NCI-H2029 treated with DMSO at 0.1 percent for 48 hours (cell line): ENCODE measurements at regions not wholly inside any gene's neighbourhood (a gene's known extent, or its start where the extent isn't known, plus 50 kb on each side); places are given as distances from the start of the nearest gene placed in this dataset.
"Not testable (repeated sequence)": the region's sequence is repeated elsewhere in the genome, so short reads cannot be mapped to it uniquely, and the experiment has no call there.

Source experiments
- DNase-seq: peaks from one replicate; lab custom pipeline; 2025; lab: John Stamatoyannopoulos, UW

DNA sequence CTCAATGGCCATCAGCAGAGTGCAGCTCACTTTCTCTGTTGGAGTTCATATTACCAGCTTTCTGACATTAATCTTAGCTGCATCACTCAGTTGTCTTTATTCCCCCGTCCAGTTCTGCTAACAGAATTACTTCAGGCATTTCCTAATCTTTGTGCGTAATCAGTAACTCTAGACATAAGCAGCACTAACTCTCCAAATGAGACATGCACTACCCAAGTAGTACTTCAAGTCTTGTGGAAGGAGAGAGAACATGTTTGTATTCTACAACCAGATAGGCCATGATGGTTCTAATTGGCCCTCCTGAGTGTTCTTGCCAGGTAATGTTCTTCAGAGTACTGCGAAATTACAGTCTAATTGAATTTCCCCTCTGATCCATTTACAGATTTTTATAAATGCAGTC is 448.5 kb upstream of the RPS6KA3 start:
- no peak for DNase-seq

DNA sequence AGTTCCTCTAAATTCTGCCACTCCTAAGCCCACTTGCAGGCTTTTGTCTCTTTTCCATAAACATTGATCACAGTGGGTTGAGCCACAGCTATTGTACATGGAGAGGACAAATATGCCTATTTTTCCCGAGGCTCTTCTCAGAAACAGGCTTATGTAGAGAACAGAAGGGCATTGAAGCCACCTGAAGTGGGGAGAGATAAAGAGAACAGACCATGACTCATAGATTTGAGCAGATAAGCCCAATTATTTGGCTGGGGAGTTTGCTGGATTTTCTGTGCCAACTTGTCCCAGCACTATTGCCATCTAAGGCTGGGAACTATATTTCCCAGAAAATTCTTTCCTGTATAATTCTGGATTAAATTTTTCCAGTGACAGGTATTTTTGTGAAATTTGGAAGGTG is 446.1 kb upstream of the RPS6KA3 start:
- no peak for DNase-seq

DNA sequence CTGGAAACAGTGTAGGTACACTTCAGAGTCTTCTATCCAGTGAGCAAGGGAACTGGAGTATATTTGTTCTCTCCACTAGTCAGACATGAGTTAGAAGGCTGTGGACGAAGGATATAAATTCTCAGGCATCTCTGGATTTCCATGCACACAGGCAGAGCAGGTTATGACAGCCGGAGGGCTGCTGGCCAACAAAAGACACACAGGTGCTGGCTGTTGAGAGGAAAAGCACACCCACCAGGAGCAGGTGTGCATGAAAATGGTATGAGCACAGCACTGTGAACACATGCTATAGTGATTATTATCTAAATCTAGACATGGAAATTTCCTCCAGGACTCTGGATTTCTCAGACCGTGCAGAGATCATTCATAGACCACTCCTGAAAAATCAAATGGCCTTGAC is 444.7 kb upstream of the RPS6KA3 start:
- DNase-seq = no peak

DNA sequence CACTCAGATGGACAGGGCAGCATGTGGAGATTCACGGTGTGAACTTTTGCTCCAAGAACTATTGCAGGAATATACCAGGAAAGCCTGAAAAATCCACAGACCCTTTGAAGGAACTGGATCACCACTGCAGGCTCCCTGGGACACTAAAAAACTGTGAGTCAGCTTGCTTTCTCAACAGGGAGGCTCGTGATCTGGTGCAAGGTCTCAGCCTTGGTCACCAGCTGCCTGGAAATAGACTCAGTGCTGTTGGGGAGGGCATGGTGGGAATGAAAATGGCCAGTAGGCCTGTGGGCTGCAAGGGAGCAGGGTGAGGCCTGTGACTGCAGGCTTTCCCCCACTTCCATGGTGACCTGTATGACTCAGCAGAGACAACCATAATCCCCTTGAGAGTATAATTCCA is 426.4 kb upstream of the RPS6KA3 start:
- DNase-seq = no peak

DNA sequence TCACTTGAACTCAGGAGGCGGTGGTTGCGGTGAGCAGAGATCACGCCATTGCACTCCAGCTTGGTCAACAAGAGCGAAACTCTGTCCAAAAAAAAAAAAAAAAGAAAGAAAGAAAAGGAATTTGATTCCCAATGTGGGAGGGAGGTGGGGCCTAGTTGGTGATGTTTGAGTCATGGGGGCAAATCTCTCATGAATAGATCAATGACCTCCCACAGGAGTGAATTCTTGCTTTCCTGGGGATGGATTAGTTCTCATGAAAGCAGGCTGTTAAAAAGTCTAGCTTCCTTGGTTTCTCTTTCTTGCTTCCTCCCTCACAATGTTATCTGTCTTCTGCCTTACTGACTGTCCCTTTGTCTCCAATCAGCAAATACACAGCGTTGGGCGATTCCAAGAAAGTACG is 419.5 kb upstream of the RPS6KA3 start:
- no peak for DNase-seq

DNA sequence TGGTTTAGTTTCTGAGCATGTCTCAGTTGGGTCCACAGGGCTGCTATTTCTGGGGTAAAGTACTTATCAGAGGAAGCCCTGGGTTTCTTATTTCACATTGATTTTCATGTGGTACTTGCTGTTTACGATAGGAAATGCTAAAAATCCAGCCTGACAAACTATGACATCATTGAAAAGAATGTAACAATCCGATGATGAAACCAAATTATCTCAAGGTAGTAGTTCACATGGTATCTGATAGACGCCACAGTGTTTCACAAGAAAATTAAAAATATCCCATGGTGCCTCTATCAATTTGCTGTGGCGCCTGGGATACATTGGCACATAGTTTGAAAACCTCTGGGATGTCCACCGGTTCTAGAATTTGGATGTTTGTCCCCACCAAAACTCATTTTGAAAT is 418.9 kb upstream of the RPS6KA3 start:
- no peak for DNase-seq

DNA sequence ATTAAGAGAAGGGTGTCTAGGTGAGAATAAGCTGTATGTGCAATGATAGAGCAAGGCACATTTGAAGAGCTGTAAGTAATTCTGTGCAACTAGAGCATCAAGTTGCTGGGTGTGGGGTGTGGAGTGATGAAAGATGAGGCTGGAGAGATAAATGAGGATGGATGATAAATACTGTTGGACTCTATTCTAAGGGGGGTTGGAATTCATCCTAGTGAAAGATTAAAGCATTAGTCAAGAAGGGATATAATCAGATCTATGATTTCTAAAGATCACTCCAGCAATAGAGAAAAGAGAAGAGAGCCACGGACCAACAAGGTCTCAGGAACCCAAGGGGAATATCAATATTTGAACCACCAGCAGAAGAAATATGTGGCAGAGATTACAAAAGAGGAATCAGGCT is 415.0 kb upstream of the RPS6KA3 start:
- DNase-seq = no peak

DNA sequence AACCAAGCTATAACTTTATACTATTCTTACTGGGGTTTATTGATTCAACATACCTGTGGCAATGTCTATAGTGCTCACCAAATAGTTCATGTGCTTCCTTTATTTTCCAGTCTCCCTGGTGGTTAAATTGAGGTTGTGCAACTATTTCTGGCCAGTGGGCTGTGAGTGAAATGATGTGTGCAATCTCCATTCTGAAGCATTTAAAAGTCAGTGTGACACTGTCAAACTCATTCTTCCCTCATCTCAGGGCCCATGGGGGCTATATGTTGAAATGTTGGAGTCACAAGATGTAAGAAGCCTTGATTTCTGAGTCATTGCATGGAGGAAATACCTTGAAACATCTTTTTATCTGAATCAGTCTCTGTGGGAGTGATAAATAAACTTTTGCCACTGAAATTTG is 414.3 kb upstream of the RPS6KA3 start:
- no peak for DNase-seq

DNA sequence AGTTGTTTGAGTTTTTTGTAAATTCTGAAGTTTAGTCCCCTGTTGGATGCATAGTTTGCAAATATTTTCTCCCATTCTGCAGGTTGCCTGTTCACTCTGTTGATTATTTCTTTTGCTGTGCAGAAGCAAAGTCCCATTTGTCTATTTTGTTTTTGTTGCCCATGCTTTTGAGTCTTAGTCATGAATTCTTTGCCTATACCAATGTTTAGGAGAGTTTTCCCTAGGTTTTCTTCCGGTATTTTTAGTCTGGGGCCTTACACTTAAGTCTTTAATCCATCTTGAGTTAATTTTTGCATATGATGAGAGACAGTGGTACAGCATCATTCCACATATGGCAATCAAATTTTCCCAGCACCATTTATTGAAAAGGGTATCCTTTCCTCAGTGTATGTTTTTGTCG is 405.8 kb upstream of the RPS6KA3 start:
- DNase-seq = no peak

DNA sequence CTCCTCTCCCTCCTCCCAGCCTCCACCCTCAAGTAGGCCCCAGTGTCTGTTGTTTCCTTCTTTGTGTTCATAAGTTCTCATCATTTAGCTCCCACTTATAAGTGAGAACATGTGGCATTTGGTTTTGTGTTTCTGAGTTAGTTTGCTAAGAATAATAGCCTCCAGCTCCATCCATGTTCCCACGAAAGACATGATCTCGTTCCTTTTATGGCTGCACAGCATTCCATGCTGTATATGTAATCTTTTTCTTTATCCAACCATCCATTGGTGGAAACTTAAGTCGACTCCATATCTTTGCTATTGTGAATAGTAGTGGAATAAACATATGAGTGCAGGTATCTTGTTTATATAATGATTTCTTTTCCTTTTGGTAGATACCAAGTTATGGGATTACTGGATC is 405.0 kb upstream of the RPS6KA3 start:
- not testable (repeated sequence) for DNase-seq

DNA sequence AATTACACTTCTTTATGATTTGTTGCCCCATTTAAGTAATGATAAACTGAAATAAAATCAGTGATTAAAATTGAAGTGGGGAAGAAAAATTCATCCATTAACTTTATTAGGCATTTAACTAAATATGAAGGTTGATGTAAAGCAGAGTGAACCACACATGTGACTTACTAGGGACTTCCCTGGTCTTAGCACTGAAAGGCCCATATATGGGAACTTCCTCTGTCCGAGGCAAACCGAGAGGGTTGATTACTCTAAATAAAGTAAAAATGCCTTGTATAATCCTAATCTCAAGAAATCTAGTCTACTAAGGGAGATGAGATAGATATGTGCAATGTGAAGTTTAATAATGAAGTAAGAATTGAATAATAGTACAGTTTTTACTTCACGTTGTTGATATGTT is 403.9 kb upstream of the RPS6KA3 start:
- no peak for DNase-seq

DNA sequence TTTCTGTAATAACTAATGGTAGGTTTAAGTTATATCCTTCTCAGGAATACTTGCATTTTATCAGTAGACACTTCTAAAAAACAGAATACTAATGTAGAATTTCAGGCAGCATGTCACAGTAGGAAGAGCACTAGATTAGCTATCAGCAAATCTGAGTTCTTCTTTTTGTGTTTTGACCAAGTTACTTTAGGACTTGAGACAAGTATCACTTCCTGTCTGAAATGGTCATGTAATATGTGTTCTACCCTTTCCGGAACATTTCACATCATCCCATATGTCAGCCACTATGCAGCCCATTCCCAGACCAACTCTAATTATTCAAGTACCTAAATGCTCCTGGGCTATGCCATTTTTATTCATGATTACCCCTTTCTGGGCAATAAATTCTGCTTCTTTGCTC is 401.8 kb upstream of the RPS6KA3 start:
- no peak for DNase-seq

DNA sequence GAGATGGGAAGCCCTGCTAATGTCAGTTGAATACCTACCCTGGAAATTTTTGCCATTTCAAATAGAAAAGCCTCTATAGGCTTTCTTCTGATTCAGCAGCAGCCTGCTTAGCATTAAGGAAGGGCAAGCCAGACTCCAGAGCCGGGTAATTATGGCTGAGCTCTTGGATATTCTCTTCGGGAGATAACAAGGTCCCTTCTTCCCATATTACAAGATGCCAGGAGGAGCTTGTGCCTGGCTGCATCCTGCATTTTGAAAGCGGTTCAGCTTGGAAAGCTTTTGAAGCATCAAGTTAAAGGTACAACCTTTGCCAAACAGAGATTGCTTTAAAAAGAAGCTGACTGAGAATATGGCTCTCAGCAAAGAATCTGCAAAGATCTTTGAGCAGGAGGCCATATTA is 399.6 kb upstream of the RPS6KA3 start:
- DNase-seq = no peak

DNA sequence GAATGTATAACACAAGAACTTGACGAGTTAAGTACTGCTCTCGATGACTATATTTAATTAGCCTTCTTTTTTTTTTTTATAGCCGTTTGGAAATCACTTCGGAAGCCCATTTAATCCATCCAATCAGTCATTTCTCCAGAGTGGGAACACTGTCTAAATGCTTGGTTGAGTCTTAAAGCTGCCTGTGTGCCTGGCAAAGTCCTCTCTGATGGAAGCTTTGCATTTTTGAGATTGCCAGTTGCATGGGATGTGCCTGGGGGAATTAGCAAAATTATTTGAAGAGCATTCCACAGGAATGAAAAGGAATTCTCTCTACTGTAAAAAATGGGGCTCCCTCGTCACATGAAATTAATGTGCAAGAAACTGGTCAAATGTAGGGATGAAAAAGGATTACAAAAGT is 398.8 kb upstream of the RPS6KA3 start:
- DNase-seq = no peak

DNA sequence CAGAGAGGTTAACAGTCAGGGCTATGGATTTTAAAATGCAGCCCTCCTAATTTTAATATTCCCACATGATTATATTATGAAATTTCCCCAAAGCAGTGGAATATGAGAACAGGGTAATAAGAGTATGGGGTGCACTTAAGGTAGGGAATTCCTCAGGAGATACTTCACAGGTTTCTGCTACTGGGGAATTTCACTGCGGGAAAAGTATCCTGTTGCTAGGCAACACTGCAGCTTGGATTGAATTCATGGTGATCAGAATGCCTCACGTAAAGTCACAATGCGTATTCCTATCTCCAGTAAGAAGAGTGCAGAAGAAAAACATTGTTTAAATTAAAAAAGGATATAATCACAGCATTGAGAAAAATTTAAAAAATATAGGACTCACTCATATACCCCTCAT is 398.1 kb upstream of the RPS6KA3 start:
- DNase-seq = no peak

DNA sequence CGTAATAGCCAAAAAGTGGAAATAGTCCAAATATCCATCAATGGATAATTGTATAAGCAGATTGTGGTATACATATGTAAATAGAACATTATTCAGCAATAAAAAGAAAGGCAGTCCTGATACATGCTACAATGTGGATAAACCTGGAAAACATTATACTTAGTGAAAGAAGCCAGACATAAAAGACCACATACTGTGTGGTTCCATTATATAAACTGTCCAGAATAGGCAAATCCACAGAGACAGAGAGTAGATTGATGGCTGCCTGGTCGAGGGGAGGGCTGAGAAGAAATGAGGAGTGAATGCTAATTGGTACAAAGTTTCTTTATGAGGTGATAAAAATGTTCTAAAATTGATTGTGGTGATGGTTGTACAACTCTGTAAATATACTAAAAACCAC is 397.4 kb upstream of the RPS6KA3 start:
- DNase-seq = no peak

DNA sequence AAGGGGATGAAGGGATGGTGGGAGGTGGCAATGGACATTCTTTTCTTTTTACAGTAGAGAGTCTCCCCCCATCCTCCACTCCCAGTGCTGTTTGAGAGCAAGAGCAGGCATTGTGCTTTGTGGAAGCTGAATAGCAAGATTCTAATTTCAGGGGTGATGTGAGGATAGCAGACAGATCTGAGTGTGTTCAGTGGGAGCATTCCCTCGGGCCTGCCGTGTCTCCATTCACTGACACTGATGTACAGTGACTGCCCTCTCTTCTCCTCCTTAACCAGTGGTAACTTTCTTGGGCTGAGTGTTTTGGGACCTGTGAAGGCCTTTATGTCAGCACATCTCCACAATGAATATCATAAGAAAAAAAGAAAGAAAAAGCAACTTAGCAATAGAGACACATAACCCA is 396.6 kb upstream of the RPS6KA3 start:
- DNase-seq = no peak

DNA sequence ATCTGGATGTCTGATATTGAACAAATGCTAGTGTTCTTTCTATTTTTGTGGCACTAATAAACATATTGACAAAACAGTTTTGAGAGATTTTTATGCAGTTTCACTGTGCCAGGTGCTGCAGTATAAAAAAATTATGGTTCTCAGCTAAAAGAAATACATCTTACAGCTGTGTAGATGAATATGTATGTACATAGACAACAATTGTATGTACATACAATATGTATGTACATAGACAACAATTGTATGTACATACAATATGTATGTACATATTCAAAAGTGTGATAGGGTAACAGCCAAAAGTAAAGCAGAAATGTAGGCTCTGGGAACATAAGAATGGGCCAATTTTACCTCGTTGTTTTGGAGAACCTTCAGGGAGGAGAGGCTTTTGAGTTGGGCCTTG is 390.0 kb upstream of the RPS6KA3 start:
- no peak for DNase-seq

DNA sequence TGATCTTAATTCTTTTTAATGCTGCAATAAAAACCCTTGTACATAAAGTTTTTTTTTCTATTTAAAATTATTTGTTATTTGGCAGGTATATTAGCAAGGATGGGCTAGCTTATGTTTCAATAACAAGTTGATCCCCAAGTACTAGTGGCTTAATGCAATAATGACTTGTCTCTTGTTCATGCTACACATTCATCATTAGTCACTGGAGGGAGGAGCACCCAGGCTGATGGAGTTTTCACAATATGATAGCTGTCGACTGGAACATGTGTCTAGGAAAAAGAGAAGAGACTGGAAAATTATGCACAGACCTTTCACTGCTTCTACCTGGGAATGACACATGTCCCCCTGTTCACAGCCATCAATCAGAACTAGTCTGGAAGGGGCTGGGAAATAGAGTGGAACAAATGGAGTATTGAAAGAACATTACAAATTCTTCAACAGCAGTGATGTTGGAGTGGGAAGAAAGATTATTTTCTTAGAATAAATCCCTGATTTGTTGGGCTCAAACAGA is 387.9 kb upstream of the RPS6KA3 start:
- DNase-seq = no peak

DNA sequence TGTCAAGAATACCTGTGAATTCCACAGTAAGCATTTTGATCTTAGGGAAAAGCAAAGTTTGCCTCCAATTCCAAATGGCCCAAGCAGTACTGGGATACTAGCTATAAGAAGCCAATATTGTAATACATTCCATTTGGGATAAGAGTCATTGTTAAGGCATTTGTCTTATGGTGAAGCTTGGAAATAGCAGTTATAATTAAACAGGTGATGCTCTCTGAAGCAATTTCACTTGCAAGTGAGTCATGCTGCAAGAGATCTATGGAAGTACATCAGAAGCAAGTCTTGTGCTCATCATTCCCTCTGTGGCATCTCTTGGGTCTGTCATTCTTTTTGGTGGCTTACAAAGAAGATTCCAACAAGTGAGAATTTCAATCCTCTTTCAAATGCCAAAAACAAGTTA is 386.4 kb upstream of the RPS6KA3 start:
- no peak for DNase-seq

DNA sequence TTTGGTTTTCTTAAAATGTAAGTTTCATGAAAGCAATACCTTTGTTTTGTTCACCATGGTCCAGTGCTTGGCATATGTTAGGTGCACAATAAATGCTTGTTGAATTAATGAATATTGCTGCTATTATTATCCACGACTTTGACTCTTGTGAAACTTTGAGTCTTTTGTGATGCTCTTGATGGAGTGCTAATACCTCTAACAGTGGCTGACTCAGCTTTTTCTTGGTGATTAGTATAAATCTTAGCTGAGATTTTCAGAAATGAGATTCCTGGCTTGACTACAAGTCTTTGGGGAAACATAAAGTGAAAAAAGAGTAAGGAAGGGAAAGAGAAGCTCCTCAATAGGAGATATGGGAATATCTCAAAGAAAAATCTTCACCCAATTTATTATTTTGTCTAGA is 375.2 kb upstream of the RPS6KA3 start:
- no peak for DNase-seq

DNA sequence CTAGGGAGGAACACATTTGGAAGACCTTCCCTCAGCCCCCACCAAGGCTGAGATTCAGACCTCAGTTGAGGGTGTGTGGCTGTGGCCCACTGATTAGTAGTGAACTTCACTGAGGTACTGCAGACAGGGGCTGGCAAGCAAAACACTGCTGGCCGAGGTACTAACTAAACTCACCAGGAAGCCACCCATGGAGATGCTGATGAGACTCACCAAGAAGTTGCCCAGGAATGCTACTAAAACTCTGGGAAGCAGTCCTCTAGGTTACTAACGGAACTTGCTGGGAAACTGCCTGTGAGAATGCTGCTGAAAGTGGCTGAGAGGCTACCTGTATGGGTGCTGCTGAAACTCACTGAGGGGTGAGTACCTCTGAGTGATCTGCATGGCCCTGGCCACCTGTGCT is 372.4 kb upstream of the RPS6KA3 start:
- no peak for DNase-seq

DNA sequence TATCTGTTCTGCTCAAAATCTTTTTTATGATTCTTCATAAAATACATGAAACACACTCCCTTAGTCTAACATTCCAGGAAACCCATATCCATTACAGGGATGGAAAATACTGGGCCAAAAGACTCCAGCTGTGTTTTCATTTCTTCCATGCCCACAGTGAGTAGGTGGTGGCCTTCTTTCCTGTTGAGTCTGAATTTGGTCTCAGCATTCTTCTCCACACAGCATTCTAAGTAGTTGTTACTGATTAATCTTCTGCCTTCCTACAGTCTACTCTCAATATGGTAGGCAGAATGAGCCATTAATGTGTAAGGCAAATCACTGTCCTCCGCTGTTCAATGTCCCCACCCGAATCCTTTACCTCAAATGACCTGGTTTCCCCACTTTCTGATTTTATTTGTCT is 370.6 kb upstream of the RPS6KA3 start:
- DNase-seq = no peak

DNA sequence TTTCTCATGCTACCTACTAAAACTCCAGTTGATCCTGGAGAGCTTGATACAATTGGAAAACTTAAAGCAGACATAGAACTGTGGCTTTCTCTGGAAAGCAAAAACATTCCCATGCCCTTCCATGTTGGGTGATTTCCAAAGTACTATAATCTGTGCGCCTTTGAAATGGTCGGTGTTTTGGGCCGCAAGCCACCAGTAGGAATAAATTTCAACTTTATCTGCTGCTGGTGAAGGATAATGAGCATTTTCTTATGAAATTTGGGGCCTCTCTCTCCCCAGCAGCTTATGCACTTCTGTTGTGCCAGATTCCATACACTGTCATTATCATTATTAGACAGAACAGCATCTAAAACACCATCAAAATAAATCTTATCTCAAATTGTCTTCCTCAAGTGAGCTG is 366.7 kb upstream of the RPS6KA3 start:
- DNase-seq = no peak

DNA sequence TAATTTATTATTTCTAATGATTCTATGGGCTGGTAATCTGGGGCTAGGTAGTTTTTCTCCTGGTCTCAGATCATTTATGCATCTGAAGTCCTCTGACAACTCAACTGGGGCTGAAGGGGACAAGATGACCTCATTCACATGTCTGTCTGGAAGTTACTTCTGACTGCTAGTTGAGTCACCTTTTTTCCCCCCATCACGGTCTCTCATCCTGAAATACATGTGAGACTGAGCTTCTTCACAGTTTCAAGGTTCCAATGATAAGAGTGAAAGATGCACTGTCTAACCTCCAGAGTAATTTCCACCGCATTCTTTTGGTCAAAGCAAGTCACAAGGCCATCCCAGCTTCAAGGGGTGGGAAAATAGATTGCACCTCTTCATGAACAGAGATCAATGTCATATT is 356.7 kb upstream of the RPS6KA3 start:
- no peak for DNase-seq
